ENCODE measurements at regions not wholly inside any gene's neighbourhood (a gene's known extent, or its start where the extent isn't known, plus 50 kb on each side); places are given as distances from the start of the nearest gene placed in this dataset.

DNA sequence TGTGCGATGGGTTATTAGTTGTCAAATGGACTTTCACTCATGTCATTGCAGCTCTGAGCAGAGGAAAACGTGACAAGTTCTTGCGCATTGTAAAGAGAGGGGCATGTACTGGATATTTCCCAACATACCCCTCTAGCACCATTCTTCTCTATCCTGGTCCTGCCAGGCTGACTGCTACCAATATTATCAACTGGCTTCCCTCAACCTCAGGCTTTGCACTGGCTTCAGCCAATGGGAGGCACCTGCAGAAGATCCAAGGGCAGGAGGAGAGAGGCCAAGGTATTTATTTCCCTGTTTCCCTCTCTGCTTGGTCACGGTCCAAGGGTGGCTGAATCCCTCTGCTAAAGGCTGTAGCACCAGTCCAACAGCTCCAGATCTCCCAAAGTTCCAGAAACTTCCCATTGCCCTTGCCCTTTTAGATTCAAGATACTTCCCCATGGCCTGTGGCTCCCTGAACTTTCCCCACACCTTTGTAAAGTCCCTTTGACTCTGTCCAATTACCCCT, 175.6 kb upstream of the NECTIN1 start:
- no peak for DNase-seq (ENCODE audit: low read depth)
- no peak overlapping the region for H3K4me3 ChIP-seq (ENCODE audit: low read length)
- TF ChIP-seq, protein P1, sequence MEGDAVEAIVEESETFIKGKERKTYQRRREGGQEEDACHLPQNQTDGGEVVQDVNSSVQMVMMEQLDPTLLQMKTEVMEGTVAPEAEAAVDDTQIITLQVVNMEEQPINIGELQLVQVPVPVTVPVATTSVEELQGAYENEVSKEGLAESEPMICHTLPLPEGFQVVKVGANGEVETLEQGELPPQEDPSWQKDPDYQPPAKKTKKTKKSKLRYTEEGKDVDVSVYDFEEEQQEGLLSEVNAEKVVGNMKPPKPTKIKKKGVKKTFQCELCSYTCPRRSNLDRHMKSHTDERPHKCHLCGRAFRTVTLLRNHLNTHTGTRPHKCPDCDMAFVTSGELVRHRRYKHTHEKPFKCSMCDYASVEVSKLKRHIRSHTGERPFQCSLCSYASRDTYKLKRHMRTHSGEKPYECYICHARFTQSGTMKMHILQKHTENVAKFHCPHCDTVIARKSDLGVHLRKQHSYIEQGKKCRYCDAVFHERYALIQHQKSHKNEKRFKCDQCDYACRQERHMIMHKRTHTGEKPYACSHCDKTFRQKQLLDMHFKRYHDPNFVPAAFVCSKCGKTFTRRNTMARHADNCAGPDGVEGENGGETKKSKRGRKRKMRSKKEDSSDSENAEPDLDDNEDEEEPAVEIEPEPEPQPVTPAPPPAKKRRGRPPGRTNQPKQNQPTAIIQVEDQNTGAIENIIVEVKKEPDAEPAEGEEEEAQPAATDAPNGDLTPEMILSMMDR (conservative IDR thresholded peaks at IDR 0.05; ENCODE audit: low read depth, low read length): no peak

DNA sequence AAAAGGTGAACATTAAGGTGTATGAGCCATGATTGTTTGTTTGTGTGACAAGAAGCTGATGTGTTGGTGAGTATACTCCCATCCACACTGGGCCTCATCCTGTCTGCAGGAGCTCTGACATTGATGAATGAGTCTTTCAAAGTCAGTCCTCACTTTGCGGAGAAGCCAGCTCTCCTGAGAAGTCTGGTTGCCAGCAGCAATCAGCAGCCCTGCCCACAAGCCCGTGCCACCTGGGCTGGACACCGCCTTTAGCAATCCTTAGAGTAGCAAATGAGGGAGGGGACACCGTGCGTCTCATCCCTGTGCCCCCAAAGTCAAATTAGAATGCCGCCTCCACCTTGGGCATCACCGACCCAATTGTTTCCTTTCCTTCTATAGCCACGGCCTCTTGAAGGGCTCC, 174.8 kb upstream of the NECTIN1 start:
- no peak overlapping the region for H3K4me3 ChIP-seq (ENCODE audit: low read length)
- TF ChIP-seq, protein P1 (conservative IDR thresholded peaks at IDR 0.05; ENCODE audit: low read depth, low read length): no peak
- no peak for DNase-seq (ENCODE audit: low read depth)

DNA sequence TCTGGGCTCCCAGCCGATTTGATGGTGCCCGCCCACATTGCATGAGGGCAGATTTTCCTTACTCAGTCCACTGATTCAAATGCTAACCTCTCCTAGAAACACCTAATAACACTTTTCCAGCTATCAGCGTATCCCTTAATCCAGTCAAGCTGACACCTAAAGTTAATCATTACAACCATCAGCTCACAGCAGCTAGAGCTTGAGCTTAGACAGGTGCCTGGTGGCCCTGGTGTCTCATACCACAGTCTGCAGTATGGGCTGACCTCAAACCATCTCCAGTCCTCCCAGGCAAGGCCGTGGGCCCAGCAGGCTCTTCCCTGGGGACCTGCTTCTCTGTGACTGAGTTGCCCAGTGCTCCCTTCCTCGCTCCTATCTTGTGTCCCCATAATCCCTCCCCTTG, 174.4 kb upstream of the NECTIN1 start:
- TF ChIP-seq, protein P1 (conservative IDR thresholded peaks at IDR 0.05; ENCODE audit: low read depth, low read length): no peak
- DNase-seq (ENCODE audit: low read depth): no peak
- H3K4me3 ChIP-seq (ENCODE audit: low read length): no peak overlapping the region

DNA sequence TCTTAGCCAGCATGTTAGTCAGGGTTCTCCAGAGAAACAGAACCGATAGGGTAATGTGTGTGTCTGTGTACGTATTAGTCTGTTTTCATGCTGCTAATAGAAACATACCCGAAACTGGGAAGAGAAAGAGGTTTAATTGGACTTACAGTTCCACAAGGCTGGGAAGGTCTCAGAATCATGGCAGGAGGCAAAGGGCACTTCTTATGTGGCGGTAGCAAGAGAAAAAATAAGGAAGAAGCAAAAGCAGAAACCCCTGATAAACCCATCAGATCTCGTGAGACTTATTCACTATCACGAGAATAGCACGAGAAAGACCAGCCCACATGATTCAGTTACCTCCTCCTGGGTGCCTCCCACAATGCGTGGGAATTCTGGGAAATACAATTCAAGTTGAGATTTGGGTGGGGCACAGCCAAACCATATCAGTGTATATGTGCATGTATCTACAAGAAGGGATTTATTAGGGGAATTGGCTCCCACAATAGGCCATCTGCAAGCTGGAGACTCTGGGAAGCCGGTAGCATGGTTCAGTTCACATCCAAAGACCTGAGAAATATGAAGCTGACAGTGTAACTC, 173.7 kb upstream of the NECTIN1 start:
- H3K4me3 ChIP-seq (ENCODE audit: low read length): no peak overlapping the region
- TF ChIP-seq, protein P1 (conservative IDR thresholded peaks at IDR 0.05; ENCODE audit: low read depth, low read length): no peak
- DNase-seq (ENCODE audit: low read depth): no peak

DNA sequence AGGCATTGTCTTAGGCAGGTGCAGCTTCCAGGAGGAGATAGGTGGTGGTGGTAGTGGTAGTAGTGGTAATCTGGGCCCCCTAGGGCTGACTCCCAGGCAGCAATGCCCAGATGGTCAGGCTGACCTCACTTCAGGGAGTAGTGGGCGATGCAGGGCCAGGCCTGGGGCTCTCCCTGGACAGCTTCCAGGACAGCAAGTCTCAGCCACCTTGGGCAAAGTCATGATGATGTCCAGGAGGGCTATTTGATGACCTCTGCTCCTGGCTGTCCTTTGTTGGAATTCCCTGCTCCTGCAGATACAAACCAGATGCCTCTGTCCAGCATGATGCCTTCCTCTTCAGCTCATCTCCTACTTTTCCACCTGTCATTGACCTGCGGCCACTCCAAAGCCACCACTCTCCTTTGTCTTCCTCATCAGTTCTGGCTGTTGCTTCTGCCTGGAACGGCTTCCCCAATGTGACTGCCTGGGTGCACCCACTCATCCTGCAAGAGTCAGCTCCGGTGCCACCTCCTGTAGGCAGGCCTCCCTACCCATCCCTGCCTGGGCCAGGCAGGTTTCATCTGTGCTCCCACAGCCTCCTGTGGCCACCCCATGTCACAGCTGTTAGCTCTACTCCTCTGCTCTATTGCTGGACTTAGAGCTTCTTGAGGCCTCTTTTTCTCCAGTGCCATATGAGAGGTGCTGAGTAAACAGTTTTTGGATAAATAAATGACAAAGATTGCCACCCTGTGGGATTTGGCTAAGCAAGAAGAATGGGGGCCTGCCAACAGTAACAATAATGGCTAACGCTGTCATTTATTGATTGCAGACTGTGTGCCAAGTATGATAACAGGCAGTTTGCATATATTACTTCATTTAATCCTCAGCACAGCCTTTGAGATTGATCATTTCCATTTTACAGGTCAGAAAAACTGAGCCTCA, 172.9 kb upstream of the NECTIN1 start:
- H3K4me3 ChIP-seq (ENCODE audit: low read length): no peak overlapping the region
- no peak for DNase-seq (ENCODE audit: low read depth)
- TF ChIP-seq, protein P1 (conservative IDR thresholded peaks at IDR 0.05; ENCODE audit: low read depth, low read length): no peak

DNA sequence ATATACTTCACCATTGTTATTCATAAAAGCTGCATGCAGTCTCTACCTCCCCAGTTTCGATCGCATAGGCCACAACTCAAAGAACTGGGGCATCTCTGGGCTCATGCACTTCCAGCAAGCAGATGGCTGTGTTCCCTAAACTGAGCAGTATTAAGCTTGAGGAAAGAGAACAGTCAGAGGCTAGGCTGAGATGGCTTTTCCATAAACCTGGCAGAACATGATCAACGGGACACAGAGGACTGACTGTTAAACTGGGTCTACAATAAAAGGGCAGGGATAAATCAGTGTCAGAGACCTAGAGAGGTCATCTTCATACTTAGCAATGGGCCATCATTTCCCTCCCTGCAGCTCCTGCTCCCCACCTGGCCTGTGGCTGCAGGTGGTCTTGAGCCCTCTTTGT, 171.0 kb upstream of the NECTIN1 start:
- TF ChIP-seq, protein P1 (conservative IDR thresholded peaks at IDR 0.05; ENCODE audit: low read depth, low read length): no peak
- DNase-seq (ENCODE audit: low read depth): no peak
- no peak overlapping the region for H3K4me3 ChIP-seq (ENCODE audit: low read length)

Data from retinal pigment epithelial cell (primary cell).